Fibroblast of villous mesenchyme (primary cell): ENCODE measurements at regions not wholly inside any gene's neighbourhood (a gene's known extent, or its start where the extent isn't known, plus 50 kb on each side); places are given as distances from the start of the nearest gene placed in this dataset.
"Not testable (repeated sequence)": the region's sequence is repeated elsewhere in the genome, so short reads cannot be mapped to it uniquely, and the experiment has no call there.

ENCODE experiments used
- DNase-seq: peaks from one replicate; pipeline ENCODE4 v3.0.0-alpha.2; 2010; ENCODE audit warnings: low read depth
- H3K4me3 ChIP-seq: 2 replicates; pipeline ENCODE4 v1.5.1; 2011; ENCODE audit warnings: low read depth, mild to moderate bottlenecking, low read length
- TF ChIP-seq, protein P1 (sequence below): IDR thresholded peaks from 2 replicates; pipeline ENCODE4 v1.5.1; 2012; ENCODE audit warnings: low read depth, mild to moderate bottlenecking, low read length; ENCODE audit not compliant: insufficient read depth

DNA sequence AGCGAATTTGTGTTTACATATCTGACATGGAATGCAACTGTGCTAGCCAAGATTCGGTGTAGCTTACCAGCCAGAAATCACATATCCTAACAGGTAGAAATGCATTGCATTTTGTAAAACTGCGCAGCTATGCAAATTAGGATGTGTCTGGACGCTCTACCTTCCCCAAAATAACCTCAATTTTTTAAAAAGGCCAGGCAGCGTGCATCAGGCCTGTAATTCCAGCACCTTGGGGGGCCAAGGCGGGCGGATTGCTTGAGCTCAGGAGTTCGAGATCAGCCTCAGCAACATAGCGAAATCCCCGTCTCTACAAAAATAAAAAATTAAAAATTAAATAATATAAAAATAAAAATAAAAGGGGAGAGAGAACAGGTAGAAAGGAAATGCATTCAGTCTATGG lies 305.0 kb downstream of the TYW1 start:
- H3K4me3 ChIP-seq: peak overlapping the region; percentile 84
- DNase-seq: peak; percentile 13
- TF ChIP-seq, protein P1, sequence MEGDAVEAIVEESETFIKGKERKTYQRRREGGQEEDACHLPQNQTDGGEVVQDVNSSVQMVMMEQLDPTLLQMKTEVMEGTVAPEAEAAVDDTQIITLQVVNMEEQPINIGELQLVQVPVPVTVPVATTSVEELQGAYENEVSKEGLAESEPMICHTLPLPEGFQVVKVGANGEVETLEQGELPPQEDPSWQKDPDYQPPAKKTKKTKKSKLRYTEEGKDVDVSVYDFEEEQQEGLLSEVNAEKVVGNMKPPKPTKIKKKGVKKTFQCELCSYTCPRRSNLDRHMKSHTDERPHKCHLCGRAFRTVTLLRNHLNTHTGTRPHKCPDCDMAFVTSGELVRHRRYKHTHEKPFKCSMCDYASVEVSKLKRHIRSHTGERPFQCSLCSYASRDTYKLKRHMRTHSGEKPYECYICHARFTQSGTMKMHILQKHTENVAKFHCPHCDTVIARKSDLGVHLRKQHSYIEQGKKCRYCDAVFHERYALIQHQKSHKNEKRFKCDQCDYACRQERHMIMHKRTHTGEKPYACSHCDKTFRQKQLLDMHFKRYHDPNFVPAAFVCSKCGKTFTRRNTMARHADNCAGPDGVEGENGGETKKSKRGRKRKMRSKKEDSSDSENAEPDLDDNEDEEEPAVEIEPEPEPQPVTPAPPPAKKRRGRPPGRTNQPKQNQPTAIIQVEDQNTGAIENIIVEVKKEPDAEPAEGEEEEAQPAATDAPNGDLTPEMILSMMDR: no peak

DNA sequence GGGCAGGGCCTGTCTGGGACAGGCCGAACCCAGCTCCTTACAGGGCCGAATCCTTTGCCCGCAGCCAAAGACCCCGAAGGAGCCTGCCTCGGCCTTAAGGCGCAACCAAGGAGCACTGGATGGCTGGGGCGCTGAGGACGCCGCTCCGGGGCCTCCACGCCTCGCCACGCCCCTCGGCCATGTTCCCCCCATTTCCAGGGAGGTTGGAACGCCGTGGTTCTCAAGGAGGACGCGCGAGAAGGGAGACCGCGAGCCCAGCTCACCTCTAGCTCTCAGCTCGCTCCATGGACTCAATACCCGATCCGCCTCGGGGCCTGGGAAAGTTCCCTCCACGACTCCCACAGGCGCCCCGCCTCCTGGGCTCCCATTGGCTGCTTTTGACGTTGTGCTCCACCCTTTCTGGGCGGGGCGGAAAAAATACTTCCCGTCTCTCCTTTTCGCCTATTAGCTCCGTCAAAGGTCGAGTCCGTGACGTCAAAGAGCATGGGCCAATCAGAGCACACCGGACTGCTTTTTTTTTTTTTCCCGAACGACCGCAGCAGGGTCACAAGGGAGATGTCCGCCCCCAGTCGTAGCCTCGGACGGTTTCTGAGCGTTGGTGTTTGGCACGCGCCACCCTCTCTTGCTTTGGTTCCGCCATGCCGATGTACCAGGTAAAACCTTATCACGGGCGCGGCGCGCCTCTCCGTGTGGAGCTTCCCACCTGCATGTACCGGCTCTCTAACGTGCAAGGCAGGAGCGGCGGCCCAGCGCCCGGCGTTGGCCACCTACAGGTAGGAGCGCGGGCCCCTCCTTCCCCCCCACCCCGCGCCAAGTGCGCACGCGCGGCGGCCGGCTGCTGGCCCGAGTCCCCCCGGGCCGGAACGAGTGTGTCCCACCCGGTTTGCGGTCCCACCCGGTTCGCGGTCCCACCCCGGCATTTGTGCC lies 305.7 kb downstream of the TYW1 start:
- TF ChIP-seq, protein P1: peak; percentile 37
- H3K4me3 ChIP-seq: peak overlapping the region; percentile 84
- peak; percentile 100 for DNase-seq

DNA sequence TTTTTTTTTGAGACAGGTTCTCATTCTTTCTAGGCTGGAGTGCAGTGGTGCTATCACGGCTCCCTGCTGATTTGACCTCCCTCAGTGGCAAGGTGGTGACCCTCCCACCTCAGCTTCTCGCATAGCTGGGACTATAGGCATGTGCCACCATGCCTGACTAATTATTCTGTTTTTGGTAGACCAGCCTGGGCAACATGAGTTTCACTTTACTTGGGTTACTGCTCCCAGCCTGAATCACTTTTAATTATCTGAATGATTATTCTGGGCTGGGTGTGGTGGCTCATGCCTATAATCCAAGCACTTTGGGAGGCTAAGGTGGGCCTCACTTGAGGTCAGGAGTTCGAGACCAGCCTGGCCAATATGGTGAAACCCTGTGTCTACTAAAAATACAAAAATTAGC lies 308.2 kb downstream of the TYW1 start:
- H3K4me3 ChIP-seq, DNase-seq: not testable (repeated sequence)

DNA sequence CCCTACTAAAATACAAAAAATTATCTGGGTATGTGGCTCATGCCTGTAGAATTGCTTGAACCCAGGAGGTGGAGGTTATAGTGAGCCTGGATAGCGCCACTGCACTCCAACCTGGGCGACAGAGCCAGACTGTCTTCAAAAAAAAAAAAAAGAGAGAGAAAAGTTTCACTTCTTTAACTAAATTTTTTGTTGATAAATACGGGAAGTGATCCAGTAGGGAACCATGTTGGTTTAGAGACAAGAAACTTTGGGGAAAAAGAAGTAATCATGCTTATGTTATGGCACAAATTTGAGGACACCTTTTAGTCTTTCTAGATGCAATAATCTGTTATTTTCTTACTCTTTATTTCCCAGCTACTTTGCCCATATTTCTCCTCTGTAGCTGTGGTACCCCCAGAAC lies 309.7 kb downstream of the TYW1 start:
- DNase-seq: no peak
- TF ChIP-seq, protein P1: no peak
- no peak overlapping the region for H3K4me3 ChIP-seq

DNA sequence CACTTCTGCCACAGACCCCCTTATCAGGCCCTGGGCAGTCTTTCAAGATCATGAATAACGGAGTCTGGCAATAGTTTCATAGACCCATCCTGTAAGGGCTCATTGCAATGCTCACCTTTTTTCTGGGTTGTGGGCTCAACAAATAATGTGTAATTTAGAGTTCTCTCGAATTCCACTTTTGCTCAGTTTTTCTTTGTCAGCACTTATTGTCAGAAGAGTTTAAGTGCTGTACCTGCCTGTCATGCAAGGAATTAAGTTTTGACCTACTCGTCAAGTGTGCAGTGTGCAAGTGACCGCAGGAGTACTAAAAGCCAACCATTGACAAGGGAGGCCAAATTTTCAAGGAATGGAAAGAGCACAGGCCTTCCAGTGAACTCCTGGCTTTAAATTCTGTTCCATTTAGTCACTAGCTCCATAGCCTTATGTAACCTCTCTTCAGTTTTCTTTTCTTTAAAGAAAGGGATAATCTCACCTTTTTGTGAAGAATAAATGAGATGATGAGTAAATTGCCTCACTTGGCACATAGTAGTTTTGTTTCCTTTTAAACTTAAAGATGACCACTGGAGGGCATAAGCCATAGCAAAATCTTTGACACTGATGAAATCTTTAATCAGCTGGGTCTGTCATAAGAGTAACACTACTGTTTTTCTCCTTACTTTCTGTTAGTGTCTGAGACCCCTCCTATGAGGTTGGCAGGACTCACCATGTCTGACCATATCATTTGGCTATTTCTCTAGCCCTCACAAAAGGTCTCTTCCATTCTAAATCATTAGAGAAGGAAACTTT lies 313.3 kb downstream of the TYW1 start:
- DNase-seq: no peak
- TF ChIP-seq, protein P1: no peak
- no peak overlapping the region for H3K4me3 ChIP-seq

DNA sequence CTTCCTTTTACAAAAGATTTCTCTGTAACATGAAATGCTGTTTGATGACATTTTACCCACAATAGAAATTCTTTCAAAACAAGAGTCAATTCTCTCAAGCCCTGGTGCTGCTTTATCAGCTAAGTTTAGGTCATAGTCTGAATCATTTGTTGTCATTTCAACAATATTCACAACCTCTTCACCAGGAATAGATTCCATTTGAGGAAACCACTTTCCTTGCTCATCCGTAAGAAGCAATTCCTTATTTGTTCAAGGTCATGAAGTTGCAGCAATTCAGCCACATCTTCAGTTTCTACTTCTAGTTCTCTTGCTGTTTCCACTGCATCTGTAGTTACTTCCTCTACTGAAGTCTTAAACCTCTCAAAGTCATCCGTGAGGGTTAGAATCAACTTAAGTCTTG lies 315.3 kb downstream of the TYW1 start:
- no peak overlapping the region for H3K4me3 ChIP-seq
- DNase-seq: peak; percentile 57
- TF ChIP-seq, protein P1: no peak

DNA sequence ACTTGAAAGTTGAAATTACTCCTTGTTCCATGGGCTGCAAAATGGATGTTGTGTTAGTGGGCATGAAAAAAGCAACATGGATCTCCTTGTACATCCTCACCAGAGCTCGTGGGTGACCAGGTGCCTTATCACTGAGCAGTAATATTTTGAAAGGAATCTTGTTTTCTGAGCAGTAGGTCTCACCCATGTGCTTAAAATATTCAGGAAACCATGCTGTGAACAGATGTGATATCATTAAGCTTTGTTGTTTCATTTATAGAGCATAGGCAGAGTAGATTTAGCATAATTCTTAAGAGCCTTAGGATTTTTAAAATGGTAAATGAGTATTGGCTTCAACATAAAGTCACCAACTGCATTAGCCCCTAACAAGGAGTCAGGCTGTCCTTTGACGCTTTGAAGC lies 316.6 kb downstream of the TYW1 start:
- H3K4me3 ChIP-seq: no peak overlapping the region
- TF ChIP-seq, protein P1: no peak
- DNase-seq: no peak

DNA sequence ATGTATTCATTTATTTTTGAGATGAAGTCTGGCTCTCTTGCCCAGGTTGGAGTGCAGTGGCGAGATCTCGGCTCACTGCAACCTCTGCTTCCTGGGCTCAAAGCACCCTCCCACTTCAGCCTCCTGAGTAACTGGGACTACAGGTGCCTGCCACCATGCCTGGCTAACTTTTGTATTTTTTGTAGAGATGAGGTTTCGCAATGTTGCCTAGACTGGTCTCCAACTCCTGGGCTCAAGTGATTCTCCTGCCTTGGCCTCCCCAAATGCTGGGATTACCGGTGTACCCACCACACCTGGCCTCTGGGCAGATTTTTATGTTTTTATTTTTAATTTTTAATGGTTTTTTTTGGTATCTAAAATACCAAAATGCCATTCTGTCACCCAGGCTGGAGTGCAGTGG lies 320.3 kb downstream of the TYW1 start:
- DNase-seq, H3K4me3 ChIP-seq: not testable (repeated sequence)

DNA sequence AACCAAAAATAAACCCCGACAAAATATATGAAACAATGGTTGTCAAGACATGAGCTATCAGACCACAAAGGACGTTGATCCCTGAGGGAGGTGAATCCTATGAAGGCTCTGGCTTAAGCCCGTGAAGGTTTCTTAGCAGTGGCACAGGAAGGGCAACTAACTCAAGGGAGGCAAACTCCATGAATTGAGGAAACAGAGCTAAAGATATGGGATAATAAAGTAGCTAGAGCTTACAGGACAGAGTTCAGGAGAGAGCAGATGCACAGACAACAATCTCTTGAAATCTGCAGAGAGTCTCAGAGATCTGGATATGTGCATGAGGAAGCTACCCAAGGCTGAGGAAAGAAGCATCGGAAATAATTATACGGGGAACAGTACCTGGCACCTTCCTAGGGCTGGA lies 331.6 kb downstream of the TYW1 start:
- not testable (repeated sequence) for DNase-seq, H3K4me3 ChIP-seq

DNA sequence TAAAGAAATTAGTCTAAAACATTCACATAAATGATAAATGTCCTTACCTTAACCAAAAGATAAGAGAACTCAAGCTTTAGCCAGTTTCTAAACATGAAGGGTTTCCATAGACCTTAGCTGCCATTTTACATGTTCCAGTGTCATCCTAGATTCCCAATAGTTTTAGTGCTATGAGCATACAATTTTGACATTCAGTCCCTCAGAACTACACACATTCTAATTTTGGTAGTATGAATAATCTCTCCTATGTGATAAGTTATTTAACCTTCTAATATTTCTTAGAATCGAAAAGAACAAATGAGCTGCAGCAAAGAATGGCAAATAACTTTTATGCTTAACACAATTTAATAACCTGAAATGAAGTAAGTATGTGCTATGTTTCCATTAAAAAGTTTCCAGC lies 338.5 kb downstream of the TYW1 start:
- DNase-seq, H3K4me3 ChIP-seq: not testable (repeated sequence)

DNA sequence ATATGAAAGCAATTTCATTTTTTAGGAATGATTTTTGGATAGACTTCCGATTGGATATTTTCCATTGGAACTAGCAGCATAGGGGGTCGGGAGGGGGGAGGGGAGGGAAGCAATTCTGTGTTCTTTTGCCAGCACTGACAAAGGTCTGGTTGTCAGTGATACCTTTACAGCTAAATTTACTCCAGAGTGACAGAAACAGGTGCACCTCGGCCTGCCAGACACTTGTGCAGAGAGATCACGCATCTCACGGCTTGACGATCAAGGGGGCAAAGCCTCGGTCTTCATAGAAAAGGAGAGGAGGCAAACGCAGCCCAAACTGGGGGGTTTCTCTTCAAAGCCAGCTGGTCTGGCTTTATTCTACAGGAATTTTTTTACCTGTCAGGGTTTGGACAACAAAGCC lies 339.0 kb downstream of the TYW1 start:
- not testable (repeated sequence) for H3K4me3 ChIP-seq, DNase-seq
